ENCODE measurements at regions not wholly inside any gene's neighbourhood (a gene's known extent, or its start where the extent isn't known, plus 50 kb on each side); places are given as distances from the start of the nearest gene placed in this dataset.

GRCh38 chr13:63093907-63094469 lies 1678.3 kb upstream of the PCDH20 start:
- no peaks in the 10 kb centered on the region for H4K20me1 ChIP-seq (ENCODE audit: insufficient read depth, low read length)
- H3K79me2 ChIP-seq (ENCODE audit: insufficient read depth, low read length), result no peaks in the 10 kb centered on the region
- H3K4me1 ChIP-seq (ENCODE audit: insufficient read depth, low read length), result no peaks in the 10 kb centered on the region
- no peak for TF ChIP-seq CTCF (IDR thresholded peaks at IDR 0.05; ENCODE audit: extremely low read depth, low read depth, low read length)
- no peaks in the 10 kb centered on the region for H3K27me3 ChIP-seq (ENCODE audit: insufficient read depth, low read length)
- no peaks in the 10 kb centered on the region for H3K36me3 ChIP-seq (ENCODE audit: insufficient read depth, low read length)
- no peak overlapping the region for H3K4me3 ChIP-seq (ENCODE audit: insufficient read depth, low read length)
- no peak overlapping the region for H3K27ac ChIP-seq (ENCODE audit: low read depth, low read length)
- H3K4me2 ChIP-seq (ENCODE audit: insufficient read depth, low read length), result no peak overlapping the region
- H2AFZ ChIP-seq (ENCODE audit: low read length), result no peak overlapping the region
- no peak for DNase-seq (ENCODE audit: insufficient read length, low spot score, missing footprints)
- H3K9me3 ChIP-seq (ENCODE audit: low read depth, low read length), result no peaks in the 10 kb centered on the region

DNA sequence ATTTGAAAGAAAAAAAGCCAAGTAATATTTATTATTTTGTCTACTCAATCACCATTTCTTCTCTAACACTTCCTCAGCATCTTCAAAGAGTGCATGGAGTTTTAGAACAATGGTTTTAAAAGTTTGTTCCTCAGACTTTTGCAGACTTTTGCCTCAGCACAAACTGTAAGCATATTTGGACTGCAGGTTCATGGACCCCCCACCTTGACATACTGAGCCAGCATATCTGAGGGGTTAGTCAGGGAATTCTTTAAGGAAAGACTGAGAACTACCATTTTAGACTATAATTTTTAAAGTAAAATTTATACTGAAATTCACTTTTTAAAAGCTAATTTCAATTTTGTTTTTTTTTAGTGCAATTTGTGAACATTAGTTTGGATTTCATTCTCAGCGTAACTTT lies 1676.8 kb upstream of the PCDH20 start:
- no peak overlapping the region for H3K4me2 ChIP-seq (ENCODE audit: insufficient read depth, low read length)
- H3K79me2 ChIP-seq (ENCODE audit: insufficient read depth, low read length), result no peaks in the 10 kb centered on the region
- H3K36me3 ChIP-seq (ENCODE audit: insufficient read depth, low read length), result no peaks in the 10 kb centered on the region
- no peak overlapping the region for H3K4me3 ChIP-seq (ENCODE audit: insufficient read depth, low read length)
- H3K27ac ChIP-seq (ENCODE audit: low read depth, low read length), result no peak overlapping the region
- no peak for DNase-seq (ENCODE audit: insufficient read length, low spot score, missing footprints)
- H3K4me1 ChIP-seq (ENCODE audit: insufficient read depth, low read length), result no peaks in the 10 kb centered on the region
- H2AFZ ChIP-seq (ENCODE audit: low read length), result no peak overlapping the region
- H3K9me3 ChIP-seq (ENCODE audit: low read depth, low read length), result no peaks in the 10 kb centered on the region
- no peaks in the 10 kb centered on the region for H3K27me3 ChIP-seq (ENCODE audit: insufficient read depth, low read length)
- no peaks in the 10 kb centered on the region for H4K20me1 ChIP-seq (ENCODE audit: insufficient read depth, low read length)
- TF ChIP-seq CTCF (IDR thresholded peaks at IDR 0.05; ENCODE audit: extremely low read depth, low read depth, low read length), result no peak

GRCh38 chr13:63090524-63090923 lies 1674.9 kb upstream of the PCDH20 start:
- Histone ChIP-seq H2AFZ (ENCODE audit: low read length) (no peak overlapping the region), H3K4me2 (ENCODE audit: insufficient read depth, low read length) (no peak overlapping the region), H3K79me2 (ENCODE audit: insufficient read depth, low read length) (no peaks in the 10 kb centered on the region), H3K4me3 (ENCODE audit: insufficient read depth, low read length) (no peak overlapping the region), H3K27me3 (ENCODE audit: insufficient read depth, low read length) (no peaks in the 10 kb centered on the region), H3K36me3 (ENCODE audit: insufficient read depth, low read length) (no peaks in the 10 kb centered on the region), H4K20me1 (ENCODE audit: insufficient read depth, low read length) (no peaks in the 10 kb centered on the region), H3K4me1 (ENCODE audit: insufficient read depth, low read length) (no peaks in the 10 kb centered on the region), H3K9me3 (ENCODE audit: low read depth, low read length) (no peaks in the 10 kb centered on the region), H3K27ac (ENCODE audit: low read depth, low read length) (no peak overlapping the region)
- no peak for TF ChIP-seq CTCF (IDR thresholded peaks at IDR 0.05; ENCODE audit: extremely low read depth, low read depth, low read length)
- no peak for DNase-seq (ENCODE audit: insufficient read length, low spot score, missing footprints)

- Histone ChIP-seq H3K9me3 (ENCODE audit: low read depth, low read length) (no peaks in the 10 kb centered on the region), H3K4me2 (ENCODE audit: insufficient read depth, low read length) (no peak overlapping the region), H4K20me1 (ENCODE audit: insufficient read depth, low read length) (no peaks in the 10 kb centered on the region), H3K79me2 (ENCODE audit: insufficient read depth, low read length) (no peaks in the 10 kb centered on the region), H3K27me3 (ENCODE audit: insufficient read depth, low read length) (no peaks in the 10 kb centered on the region), H3K4me1 (ENCODE audit: insufficient read depth, low read length) (no peaks in the 10 kb centered on the region), H2AFZ (ENCODE audit: low read length) (no peak overlapping the region), H3K27ac (ENCODE audit: low read depth, low read length) (no peak overlapping the region), H3K36me3 (ENCODE audit: insufficient read depth, low read length) (no peaks in the 10 kb centered on the region), H3K4me3 (ENCODE audit: insufficient read depth, low read length) (no peak overlapping the region)
- no peak for DNase-seq (ENCODE audit: insufficient read length, low spot score, missing footprints)
- TF ChIP-seq CTCF (IDR thresholded peaks at IDR 0.05; ENCODE audit: extremely low read depth, low read depth, low read length), result no peak
These were observed 1672.6 kb upstream of the PCDH20 start for GRCh38 chr13:63088226-63088625.

Measured in osteoblast (primary cell).